ENCODE measurements at regions not wholly inside any gene's neighbourhood (a gene's known extent, or its start where the extent isn't known, plus 50 kb on each side); places are given as distances from the start of the nearest gene placed in this dataset.
A peak's percentile ranks its signal among the peaks of the same experiment; 100 is the strongest.
"Not testable (repeated sequence)": the region's sequence is repeated elsewhere in the genome, so short reads cannot be mapped to it uniquely, and the experiment has no call there.

- DNase-seq (ENCODE audit: low spot score) = peak; percentile 1
Measured at GRCh38 chr6:57708061-57708460, 390.6 kb downstream of the PRIM2 start.

GRCh38 chr6:57722546-57722945 is 405.1 kb downstream of the PRIM2 start:
- peak; percentile 28 for DNase-seq (ENCODE audit: low spot score)

- DNase-seq (ENCODE audit: low spot score) = not testable (repeated sequence)
Measured at GRCh38 chr6:57723815-57724401, 406.5 kb downstream of the PRIM2 start.

- DNase-seq (ENCODE audit: low spot score) = not testable (repeated sequence)
Measured at GRCh38 chr6:57729407-57729806, 412.0 kb downstream of the PRIM2 start.

GRCh38 chr6:57730726-57731125 is 413.3 kb downstream of the PRIM2 start:
- DNase-seq (ENCODE audit: low spot score) = not testable (repeated sequence)

- not testable (repeated sequence) for DNase-seq (ENCODE audit: low spot score)
Measured at GRCh38 chr6:57747716-57748115, 430.3 kb downstream of the PRIM2 start.

- not testable (repeated sequence) for DNase-seq (ENCODE audit: low spot score)
Measured at GRCh38 chr6:57759850-57760249, 442.4 kb downstream of the PRIM2 start.

- not testable (repeated sequence) for DNase-seq (ENCODE audit: low spot score)
Measured at GRCh38 chr6:57792720-57793397, 475.4 kb downstream of the PRIM2 start.

GRCh38 chr6:57793398-57793762 is 475.9 kb downstream of the PRIM2 start:
- DNase-seq (ENCODE audit: low spot score) = not testable (repeated sequence)

- DNase-seq (ENCODE audit: low spot score) = not testable (repeated sequence)
Measured at GRCh38 chr6:57799703-57800479, 482.5 kb downstream of the PRIM2 start.

GRCh38 chr6:57808581-57808980 is 491.2 kb downstream of the PRIM2 start:
- not testable (repeated sequence) for DNase-seq (ENCODE audit: low spot score)

GRCh38 chr6:57809454-57809853 is 492.0 kb downstream of the PRIM2 start:
- DNase-seq (ENCODE audit: low spot score) = not testable (repeated sequence)

GRCh38 chr6:57813271-57814075 is 496.0 kb downstream of the PRIM2 start:
- DNase-seq (ENCODE audit: low spot score) = not testable (repeated sequence)

- not testable (repeated sequence) for DNase-seq (ENCODE audit: low spot score)
Measured at GRCh38 chr6:57815826-57816225, 498.4 kb downstream of the PRIM2 start.

- DNase-seq (ENCODE audit: low spot score) = not testable (repeated sequence)
Measured at GRCh38 chr6:57821325-57821724, 503.9 kb downstream of the PRIM2 start.

GRCh38 chr6:57822448-57822847 is 505.0 kb downstream of the PRIM2 start:
- not testable (repeated sequence) for DNase-seq (ENCODE audit: low spot score)

- DNase-seq (ENCODE audit: low spot score) = no peak
Measured at GRCh38 chr6:57822896-57823358, 505.5 kb downstream of the PRIM2 start.

GRCh38 chr6:57837622-57838209 is 520.3 kb downstream of the PRIM2 start:
- not testable (repeated sequence) for DNase-seq (ENCODE audit: low spot score)

- DNase-seq (ENCODE audit: low spot score) = not testable (repeated sequence)
Measured at GRCh38 chr6:57841551-57841950, 524.1 kb downstream of the PRIM2 start.

- DNase-seq (ENCODE audit: low spot score) = not testable (repeated sequence)
Measured at GRCh38 chr6:57853745-57854407, 536.4 kb downstream of the PRIM2 start.

Data from COLO829 (cell line).